DMS53 treated with DMSO at 0.1 percent for 48 hours (cell line): ENCODE measurements at regions not wholly inside any gene's neighbourhood (a gene's known extent, or its start where the extent isn't known, plus 50 kb on each side); places are given as distances from the start of the nearest gene placed in this dataset.

Source experiments
- DNase-seq: peaks from one replicate; lab custom pipeline; 2025; ENCODE audit not compliant: unreplicated experiment; lab: John Stamatoyannopoulos, UW

GRCh38 chr2:104125096-104125495, 728.8 kb upstream of the POU3F3 start:
- DNase-seq = no peak

GRCh38 chr2:104127049-104127770, 726.7 kb upstream of the POU3F3 start:
- DNase-seq = no peak

- DNase-seq = peak; percentile 13
Measured at GRCh38 chr2:104140361-104140760, 713.6 kb upstream of the POU3F3 start.

DNA sequence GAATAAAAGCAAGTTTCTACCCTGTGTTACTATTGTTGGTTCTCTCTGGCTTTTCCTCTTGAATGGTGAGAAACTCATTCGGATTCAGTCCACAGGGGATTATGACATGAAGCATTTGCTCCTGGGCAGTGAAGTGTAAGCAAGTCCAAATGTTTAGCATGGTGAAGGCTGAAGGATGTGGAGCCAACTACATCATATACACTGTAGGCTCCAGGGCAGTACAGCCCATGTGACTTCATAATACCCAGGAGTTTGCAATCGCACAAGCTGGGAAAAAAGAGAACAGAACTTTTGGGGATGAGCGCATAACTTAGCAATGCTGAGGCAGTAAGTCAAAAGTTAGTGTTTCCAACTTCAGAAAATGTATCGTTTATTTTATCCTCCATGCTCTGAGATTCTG, 695.7 kb upstream of the POU3F3 start:
- DNase-seq = no peak

GRCh38 chr2:104163611-104164130, 690.2 kb upstream of the POU3F3 start:
- DNase-seq = no peak

GRCh38 chr2:104164721-104165252, 689.1 kb upstream of the POU3F3 start:
- DNase-seq = no peak

DNA sequence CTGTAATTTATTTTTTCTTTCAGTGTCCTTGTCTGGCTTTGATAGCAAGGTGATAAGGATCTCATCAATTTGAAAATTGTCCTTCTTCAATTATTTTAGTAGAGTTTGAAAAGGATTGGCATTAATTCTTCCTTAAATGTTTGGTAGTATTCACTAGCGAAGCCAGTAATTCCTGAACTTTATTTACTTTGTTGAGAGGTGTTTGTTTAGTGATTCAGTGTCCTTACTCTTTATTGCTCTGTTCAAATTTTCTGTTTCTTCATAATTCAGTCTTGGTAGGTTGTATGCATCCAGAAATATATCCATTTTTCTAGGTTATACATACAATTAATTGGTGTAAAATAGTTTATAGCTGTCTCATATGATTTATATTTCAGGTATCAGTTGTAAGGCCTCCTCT, 676.7 kb upstream of the POU3F3 start:
- DNase-seq = peak; percentile 88

GRCh38 chr2:104179644-104180043, 674.3 kb upstream of the POU3F3 start:
- no peak for DNase-seq

DNA sequence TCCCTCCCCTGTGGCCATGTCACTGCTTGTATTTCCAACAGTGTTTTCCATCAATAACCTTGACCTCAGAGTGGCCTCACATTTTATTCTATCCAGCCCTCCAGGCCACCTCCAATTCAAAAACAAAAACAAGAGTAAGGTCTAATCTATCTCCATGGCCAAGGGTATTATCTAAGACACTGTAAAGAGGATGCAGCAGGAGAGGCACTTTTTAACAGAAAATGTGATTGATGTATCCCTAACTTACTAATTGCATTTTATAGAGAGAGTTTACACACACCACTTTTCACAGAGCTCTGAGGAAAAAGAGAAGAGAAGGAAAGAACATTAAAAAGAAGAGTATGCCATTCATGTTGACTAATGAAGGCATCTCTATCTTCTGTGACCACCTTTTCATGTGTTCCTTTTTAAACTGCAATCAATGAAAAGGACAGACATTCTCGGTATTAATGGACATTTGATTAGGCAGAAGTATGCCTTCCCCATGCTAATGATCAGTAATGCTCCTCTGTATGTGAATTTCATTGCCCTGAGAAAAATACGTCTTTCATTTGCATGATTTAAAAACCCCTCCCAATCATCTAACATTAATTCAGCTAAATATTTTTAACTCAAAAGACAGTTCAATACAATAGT, 653.3 kb upstream of the POU3F3 start:
- no peak for DNase-seq

- DNase-seq = no peak
Measured at GRCh38 chr2:104213758-104214157, 640.2 kb upstream of the POU3F3 start.

DNA sequence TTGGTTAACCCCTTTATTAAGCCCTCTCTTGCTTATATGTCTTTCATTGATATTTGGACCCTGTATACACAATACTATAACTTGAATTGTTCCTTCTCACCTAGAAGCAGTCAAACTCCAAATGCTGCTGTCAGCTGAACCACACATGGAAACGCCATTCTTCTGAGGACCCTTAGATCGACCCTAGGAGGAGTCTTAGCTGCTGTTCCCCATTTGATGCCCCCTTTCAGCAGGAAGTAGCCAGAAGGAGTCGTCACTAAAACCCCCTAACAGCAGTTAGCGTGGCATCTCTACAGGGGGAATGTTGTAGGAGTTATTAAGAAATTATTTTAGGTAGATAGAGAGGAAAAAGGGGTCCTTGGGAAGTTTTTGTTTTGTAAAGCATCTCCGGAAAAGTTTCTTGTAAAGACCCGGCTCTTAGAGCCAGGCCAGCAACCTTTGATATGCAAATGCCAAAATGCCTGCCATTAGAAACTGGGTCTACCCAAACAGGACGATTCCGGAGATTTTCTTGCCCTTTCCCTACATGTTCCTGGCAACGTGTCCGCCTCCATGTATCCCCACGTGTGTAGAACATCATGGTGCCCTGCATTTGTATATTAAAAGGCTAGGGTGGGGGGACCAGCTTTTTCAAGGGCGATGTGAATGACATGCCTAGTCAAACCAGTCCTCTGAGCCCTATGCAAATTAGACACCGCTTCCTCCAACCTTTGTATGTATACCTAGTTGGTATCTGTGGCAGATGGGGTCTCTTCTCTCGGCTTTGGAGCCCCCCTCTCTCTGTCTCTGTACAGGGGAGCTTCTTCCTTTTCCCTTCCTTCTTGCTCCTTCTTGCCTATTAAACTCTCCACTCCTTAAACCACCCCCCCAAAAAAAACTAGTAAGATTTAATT, 638.4 kb upstream of the POU3F3 start:
- no peak for DNase-seq

DNA sequence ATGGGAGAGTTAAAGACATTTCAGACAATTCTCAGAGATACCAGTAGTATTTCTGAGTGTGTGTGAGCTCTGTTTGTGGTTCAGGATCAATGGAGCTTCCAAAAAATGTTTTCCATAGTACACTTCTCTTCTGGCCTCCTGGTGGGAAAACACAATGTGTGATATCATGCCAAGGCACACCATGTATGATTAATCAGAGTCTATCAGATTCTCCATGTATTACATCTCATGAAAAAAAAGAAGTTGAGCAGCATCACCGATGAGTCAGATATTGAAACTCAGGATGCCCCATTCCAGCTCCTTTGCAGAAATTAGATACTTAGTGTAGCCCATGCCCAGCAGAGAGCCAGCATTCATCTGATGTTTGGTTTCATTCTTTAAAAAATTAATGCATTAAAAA, 620.3 kb upstream of the POU3F3 start:
- DNase-seq = no peak

- DNase-seq = peak; percentile 36
Measured at GRCh38 chr2:104236491-104236890, 617.4 kb upstream of the POU3F3 start.

GRCh38 chr2:104240984-104241383, 612.9 kb upstream of the POU3F3 start:
- DNase-seq = no peak

GRCh38 chr2:104249629-104250028, 604.3 kb upstream of the POU3F3 start:
- DNase-seq = no peak

DNA sequence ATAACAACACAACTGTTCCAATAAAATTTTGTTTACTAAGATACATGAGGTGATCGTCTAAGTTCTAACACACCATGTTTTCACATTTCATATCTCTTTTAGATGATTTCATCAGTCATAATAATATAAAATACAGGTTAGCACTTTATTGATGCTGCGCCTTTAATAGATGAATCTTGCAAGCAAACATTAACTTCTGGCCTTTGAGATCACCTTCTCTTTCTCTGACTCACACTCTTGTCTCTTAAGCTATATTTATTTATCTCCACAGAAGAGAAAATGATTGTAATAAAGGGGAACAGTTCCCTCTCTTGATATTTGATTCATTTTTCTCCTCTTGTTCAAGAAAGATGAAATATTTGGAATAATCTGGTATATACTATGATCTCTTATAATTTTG, 603.3 kb upstream of the POU3F3 start:
- DNase-seq = no peak

- DNase-seq = no peak
Measured at GRCh38 chr2:104254017-104254416, 599.9 kb upstream of the POU3F3 start.

DNA sequence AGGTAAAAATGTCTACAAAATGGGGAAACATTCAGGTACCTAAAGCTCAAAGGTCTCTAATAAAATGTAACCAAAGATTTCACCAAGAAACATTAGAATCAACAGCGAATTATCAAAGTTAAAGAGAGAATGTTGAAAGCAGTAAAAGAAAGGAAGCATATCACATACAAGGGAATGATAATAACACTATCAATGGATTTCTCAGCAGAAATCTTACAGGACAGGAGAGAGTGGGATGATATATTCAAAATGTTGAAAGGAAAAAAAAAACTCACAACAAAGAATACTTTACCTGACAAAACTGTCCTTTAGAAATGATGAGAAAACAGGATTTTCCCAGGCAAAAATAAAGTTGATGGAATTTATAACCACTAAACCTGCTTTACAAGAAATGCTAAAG, 591.2 kb upstream of the POU3F3 start:
- no peak for DNase-seq

GRCh38 chr2:104279646-104280045, 574.3 kb upstream of the POU3F3 start:
- DNase-seq = no peak

- DNase-seq = no peak
Measured at GRCh38 chr2:104280216-104280615, 573.7 kb upstream of the POU3F3 start.

- DNase-seq = no peak
Measured at GRCh38 chr2:104286841-104287240, 567.1 kb upstream of the POU3F3 start.
